ENCODE measurements at regions not wholly inside any gene's neighbourhood (a gene's known extent, or its start where the extent isn't known, plus 50 kb on each side); places are given as distances from the start of the nearest gene placed in this dataset.
"Not testable (repeated sequence)": the region's sequence is repeated elsewhere in the genome, so short reads cannot be mapped to it uniquely, and the experiment has no call there.

DNA sequence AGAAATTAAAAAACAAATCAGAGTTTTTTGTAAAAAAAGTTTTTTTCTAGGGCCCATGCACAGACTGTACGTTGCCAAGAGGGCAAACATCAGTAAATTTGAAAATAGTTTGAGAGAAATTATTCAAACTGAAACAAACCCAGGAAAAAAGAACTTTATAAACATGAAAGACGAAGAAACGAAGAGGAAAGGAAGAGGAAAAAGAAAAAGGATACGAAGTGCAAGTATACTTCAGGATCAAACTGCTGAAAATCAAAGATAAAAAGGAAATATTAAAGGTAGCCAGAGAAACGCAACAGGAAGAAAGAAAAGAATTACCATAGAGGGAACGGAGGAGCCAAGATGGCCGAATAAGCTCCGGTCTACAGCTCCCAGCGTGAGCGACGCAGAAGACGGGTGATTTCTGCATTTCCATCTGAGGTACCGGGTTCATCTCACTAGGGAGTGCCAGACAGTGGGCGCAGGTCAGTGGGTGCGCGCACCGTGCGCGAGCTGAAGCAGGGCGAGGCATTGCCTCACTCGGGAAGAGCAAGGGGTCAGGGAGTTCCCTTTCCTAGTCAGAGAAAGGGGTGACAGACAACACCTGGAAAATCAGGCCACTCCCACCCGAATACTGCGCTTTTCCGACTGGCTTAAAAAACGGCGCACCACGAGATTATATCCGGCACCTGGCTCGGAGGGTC lies 94.4 kb upstream of the GAS1 start:
- DNase-seq (ENCODE audit: low spot score) = not testable (repeated sequence)

DNA sequence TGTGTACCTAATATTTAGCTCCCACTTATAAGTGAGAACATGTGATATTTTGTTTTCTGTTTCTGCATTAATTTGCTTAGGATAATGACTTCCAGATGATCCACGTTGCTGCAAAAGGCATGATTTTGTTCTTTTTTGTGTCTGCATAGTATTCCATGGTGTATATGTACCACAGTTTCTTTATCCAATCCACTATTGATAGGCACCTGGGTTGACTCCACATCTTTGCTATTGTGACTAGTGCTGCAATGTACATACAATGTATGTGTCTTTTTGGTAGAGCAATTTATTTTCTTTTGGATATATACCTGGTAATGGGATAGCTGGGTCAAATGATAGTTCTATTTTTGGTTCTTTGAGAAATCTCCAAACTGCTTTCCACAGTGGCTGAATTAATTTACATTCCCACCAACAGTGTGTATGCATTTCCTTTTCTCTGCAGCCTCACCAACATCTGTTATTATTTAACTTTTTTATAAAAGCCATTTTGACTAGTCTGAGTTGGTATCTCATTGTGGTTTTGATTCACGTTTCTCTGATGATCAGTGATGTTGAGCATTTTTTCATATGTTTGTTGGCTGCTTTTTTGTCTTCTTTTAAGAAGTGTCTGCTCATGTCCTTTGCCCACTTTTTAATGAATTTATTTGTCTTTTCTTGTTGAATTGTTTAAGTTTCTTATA lies 102.8 kb upstream of the GAS1 start:
- DNase-seq (ENCODE audit: low spot score) = not testable (repeated sequence)

DNA sequence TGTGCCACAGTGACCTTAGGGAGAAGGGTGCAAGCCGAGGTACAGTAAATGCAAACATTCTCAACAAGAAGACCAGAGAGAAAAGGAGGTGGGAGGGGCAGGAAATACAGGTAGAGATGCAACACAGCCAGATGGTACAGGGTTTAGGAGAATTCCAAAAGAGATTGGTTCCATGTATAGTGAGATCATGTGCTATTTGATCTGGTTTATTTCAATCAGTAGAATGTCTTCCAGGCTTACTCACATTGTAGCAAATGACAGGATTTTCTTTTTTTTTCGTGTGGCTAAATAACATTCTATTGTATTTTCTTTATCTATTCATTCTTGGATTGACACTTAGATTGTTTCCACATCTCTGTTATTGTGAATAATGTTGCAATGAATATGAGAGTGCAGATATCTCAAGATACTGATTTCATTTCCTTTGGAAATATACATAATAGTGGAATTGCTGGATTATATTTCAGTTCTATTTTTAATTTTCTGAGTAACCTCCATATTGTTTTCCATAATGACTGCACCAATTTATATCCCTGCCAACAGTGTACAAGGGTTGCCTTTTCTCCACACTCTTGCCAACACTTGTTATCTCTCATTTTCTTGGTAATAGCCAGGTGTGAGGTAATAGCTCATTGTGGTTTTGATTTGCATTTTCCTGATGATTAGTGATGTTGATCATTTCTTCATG lies 107.8 kb upstream of the GAS1 start:
- no peak for DNase-seq (ENCODE audit: low spot score)

DNA sequence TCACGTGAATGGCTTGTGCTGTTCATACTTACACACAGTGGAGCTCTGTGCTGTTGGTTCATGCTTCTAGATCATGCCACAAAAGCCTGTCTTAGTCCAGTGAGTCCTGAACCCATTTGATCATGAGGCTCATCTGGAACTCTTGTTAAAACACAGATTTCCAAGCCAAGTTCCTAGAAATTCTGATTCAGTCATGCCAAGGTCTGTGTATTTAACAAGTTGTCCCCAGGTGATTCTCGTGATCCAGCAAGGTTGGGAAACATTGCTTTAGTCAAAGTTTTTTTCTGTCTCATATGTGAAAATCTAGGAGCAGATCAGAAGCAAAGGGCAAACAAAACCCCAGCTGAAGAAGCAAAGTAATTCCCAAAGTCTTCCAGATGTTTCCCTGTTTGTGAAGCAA lies 112.5 kb upstream of the GAS1 start:
- DNase-seq (ENCODE audit: low spot score) = no peak

GRCh38 chr9:87062746-87063145 lies 115.4 kb upstream of the GAS1 start:
- no peak for DNase-seq (ENCODE audit: low spot score)

DNA sequence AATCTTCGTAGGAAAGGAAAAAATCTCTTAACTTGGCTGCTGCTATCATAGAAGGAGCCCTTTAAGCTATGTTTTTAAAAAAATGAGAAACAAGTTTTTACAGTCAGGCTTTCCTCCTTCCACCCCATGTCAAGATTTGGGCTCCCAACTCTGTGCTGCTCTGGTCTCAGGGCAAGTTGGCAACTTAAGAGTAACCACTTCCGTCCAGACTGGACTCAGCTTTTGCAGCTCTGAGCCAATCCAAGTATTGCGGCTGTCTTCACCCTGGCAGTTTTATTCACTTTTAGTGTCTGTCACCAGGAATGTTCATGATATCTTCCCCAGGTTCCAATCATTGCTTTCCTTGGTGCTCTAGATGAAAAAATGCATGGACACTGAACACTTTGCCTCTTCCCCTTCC lies 115.9 kb upstream of the GAS1 start:
- DNase-seq (ENCODE audit: low spot score) = no peak

DNA sequence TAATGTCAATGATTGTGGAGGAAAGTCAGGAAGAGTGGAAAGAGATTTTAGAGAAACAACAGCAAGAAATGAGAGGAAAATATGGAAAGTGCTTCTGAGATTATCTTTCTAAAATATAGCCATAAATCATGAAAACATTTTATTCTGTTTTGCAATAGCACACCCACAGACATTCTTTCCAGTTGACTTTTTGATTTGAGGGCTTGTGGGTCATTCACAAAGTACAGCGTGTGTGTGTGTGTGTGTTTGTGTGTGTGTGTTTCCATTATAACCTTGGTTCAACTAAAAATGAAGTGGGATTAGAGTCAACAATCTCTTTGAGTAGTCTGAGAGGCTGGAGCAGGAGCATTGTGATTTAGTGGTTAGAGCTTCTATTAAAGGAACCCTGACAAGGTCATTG lies 116.6 kb upstream of the GAS1 start:
- DNase-seq (ENCODE audit: low spot score) = no peak

DNA sequence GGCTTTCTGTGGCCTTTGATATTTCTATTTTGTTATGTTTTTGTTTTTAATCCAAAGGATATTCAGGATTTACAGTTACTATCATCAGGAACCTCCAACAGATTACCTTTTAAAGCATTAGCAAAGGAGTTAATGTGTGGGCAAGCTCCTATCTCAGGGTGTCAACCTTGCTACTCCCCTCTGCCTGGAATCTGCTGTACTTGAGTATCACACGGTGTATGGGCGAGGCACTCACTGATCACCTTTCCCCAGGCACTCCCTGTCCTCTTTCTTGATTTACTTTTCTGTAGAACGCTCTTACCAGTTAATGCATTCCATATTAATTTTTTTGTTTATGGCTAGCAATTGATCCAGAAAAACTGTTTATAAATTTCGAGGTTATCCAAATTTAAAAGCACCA lies 117.0 kb upstream of the GAS1 start:
- no peak for DNase-seq (ENCODE audit: low spot score)

- no peak for DNase-seq (ENCODE audit: low spot score)
These were observed 118.7 kb upstream of the GAS1 start for GRCh38 chr9:87065981-87066380.

DNA sequence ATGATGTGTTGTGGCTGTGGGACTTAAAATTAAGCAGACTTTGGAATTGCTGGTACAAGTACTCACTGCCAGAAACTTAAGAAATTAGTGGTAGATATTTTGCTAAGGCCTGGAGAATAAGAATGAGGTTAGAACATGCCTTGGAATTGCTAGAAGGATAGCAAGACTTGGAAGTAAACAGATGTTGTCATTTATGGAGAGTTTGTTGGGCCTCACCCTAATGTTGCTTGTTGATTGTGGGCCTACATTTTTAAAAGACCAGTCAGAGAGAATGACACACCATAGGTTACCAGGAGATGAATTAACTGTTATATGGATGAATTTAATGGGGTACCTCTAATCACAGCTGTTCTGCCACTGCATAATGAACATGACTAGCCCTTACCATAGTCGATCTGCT lies 120.1 kb upstream of the GAS1 start:
- no peak for DNase-seq (ENCODE audit: low spot score)

DNA sequence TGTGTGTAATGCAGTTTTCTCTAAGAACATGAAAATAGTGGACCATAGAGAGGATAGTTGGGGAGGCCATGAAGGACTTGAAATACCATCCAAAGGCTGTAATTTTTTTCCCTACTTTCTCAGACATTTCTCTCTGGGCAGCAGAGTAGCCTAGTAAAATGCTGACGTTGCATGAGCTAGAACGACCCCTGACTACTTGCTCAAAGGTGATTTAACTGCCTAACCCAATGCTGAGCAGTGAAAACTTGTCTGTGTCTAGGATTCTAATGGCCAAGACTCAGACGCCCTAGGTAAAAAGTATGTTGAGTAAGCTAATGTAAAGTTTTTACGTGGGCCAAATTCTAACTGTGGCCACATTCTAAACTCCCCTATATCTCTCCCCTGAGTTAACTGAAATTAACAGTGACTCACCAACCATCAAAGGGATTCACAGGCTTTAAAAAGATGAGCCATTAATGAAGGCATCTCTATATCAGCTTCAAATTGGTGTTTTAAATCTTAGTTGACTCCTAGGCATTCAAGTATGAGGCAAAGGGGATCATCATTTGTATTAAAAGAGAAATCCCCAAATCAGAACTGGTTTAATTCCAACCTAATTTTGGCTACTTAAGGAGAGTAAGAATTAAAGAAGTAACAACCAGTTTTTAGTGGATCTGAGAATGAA lies 121.0 kb upstream of the GAS1 start:
- DNase-seq (ENCODE audit: low spot score) = no peak

- DNase-seq (ENCODE audit: low spot score) = no peak
These were observed 122.4 kb upstream of the GAS1 start for GRCh38 chr9:87069690-87070089.

GRCh38 chr9:87070336-87070735 lies 123.0 kb upstream of the GAS1 start:
- no peak for DNase-seq (ENCODE audit: low spot score)

DNA sequence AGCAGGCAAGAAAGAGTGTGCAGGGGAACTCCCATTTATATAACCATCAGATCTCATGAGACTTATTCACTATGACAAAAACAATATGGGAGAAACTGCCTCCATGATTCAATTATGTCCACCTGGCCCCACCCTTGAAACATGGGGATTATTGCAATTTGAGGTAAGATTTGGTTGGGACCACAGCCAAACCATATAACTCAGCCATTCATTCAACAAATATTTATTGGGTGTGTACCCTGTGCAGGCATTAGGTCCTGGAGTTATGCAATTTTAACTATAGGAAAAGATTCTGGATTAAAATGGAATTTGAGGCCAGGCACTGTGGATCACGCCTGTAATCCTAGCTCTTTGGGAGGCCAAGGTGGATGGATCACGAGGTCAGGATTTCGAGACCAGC lies 124.2 kb upstream of the GAS1 start:
- DNase-seq (ENCODE audit: low spot score) = peak; percentile 13

- DNase-seq (ENCODE audit: low spot score) = no peak
These were observed 126.4 kb upstream of the GAS1 start for GRCh38 chr9:87073692-87074091.

DNA sequence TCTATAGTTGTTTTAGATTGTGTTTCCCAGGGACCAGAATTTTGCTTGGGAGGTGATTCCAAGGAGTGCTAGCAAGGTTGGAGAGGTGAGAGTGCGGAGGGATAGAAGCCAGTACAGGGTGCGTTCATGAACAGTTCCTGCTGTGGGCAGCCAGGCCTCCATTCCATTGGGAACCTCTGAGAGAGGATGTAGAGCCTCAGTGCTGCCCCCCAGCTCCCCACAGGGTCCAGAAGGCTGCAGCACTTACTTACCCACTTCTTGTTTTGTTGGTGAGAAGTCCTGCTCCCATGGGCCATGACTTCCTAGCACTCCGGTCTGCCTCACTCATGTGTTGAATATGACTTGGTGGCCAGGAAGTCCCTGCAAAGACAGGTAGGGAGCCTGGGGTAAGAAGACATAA lies 128.2 kb upstream of the GAS1 start:
- DNase-seq (ENCODE audit: low spot score) = no peak

DNA sequence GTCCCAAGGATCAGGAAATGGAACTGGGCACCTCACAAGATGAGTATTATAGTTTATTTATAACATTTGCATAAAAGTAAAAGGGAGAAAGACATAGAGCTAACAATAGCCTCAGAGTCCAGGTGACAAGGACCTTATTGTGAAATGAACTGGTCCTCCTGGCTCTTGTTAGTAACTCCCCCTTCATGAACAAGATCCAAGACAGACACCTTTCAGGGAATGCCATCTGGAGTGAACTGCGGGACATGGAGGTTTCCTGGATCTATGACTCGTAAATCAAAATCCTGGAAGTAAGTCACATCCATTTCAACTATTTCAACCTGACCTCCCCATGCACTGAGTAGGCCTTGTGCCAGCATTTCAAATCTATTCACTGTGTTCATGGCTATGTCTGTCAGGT lies 129.5 kb upstream of the GAS1 start:
- no peak for DNase-seq (ENCODE audit: low spot score)

DNA sequence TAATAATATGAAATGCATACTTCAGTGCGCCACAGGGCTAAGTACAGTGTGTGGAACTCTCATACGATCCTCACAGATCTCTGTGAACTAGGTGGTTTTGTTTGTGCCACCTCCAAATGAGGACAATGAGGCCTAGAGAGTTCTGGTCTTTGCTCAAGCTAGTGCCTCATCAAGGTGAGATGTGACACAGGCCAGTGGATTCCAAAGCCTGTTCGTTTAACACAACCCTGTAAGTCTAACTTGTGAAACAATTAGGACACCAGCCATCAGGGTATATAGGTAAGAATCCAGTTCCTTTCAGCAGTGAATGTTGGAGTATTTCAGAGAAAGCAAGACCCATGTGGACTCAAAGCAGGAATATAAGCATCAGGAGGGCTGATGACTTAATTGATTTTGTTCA lies 130.7 kb upstream of the GAS1 start:
- DNase-seq (ENCODE audit: low spot score) = no peak

GRCh38 chr9:87080512-87081264 lies 133.4 kb upstream of the GAS1 start:
- DNase-seq (ENCODE audit: low spot score) = no peak

DNA sequence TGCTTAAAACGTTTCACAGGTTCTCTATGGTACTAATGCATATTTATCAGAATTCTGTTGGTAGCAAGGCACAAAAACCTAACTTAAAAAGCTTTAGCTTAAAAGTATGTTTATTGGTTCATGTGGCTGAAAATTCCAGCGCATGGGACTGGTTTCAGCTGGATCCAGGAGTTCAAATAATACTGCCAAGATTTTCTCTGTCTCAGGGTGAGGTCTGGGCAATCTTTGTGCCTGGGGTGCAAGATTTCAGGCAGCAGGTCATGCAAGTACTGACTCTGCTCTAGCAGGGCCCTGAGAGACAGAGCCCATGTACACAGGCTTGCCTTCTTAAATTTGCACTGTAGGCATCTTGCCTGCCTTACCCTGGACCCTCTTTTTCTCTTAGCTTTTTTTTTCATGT lies 134.2 kb upstream of the GAS1 start:
- no peak for DNase-seq (ENCODE audit: low spot score)

- no peak for DNase-seq (ENCODE audit: low spot score)
These were observed 136.7 kb upstream of the GAS1 start for GRCh38 chr9:87083986-87084385.

DNA sequence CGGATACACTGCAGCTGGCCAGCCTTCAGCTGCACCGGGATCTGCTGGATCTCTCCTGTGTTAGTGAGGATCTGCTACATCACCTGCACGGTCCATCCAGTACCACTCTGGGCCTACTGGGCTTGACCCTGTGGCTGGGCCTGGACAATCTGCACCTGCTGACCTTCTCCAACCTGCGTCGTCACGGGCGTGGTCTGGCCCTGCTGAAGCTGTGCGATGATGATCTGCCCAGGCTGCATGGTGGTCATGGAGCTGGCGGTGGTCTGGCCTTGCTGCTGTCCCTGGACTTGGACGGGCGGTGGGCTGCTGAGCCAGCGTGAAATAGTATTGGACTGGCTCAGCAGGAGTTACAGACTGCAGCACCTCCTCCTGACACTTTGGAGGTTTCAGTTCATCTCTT lies 137.1 kb upstream of the GAS1 start:
- DNase-seq (ENCODE audit: low spot score) = no peak
